Natural killer cell (primary cell): ENCODE measurements at regions not wholly inside any gene's neighbourhood (a gene's known extent, or its start where the extent isn't known, plus 50 kb on each side); places are given as distances from the start of the nearest gene placed in this dataset.

Source experiments
- ATAC-seq, 3 donors: fragments of 150-1000 bp in 2 of 3; fragments of 200-7000 bp in 1 of 3; cut with Tn5 transposase; 1 replicate in 1 of 3; 2 replicates in 2 of 3; pipeline ENCODE4 v1.10.0; 2021; ENCODE audit warnings: mild to moderate bottlenecking in 2 of 3, moderate library complexity in 2 of 3
- DNase-seq, 2 donors: peaks; one replicate each; pipeline versions ENCODE4 v3.0.0 to v3.0.0-alpha.2; 2013 to 2021; ENCODE audit warnings: mixed read lengths in 1 of 2
- H3K27ac ChIP-seq: one replicate; pipeline ENCODE4 v1.5.1; 2013; ENCODE audit warnings: mild to moderate bottlenecking, low read length
- H3K27me3 ChIP-seq: one replicate; pipeline ENCODE4 v1.6.1; 2013; ENCODE audit warnings: low read length; ENCODE audit not compliant: control insufficient read depth, insufficient read depth
- H3K36me3 ChIP-seq: one replicate; pipeline ENCODE4 v1.6.1; 2013; ENCODE audit warnings: low read length; ENCODE audit not compliant: control insufficient read depth, insufficient read depth
- H3K4me1 ChIP-seq: one replicate; pipeline ENCODE4 v1.6.1; 2013; ENCODE audit warnings: low read length; ENCODE audit not compliant: control insufficient read depth, insufficient read depth
- H3K4me3 ChIP-seq: one replicate; pipeline ENCODE4 v1.5.1; 2013; ENCODE audit warnings: low read length
- H3K9me3 ChIP-seq: one replicate; pipeline ENCODE4 v1.6.1; 2013; ENCODE audit warnings: low read length; ENCODE audit not compliant: control insufficient read depth, insufficient read depth
- H3K27ac Mint-ChIP-seq, 2 donors: one replicate each; pipeline ENCODE4 v1.8.0; 2022; ENCODE audit warnings: mild to moderate bottlenecking in 2 of 2, mixed read lengths in 2 of 2, moderate library complexity in 1 of 2
- H3K27me3 Mint-ChIP-seq, 2 donors: one replicate each; pipeline ENCODE4 v1.8.0; 2022; ENCODE audit warnings: low read depth in 2 of 2, mixed read lengths in 2 of 2
- H3K36me3 Mint-ChIP-seq: one replicate; pipeline ENCODE4 v1.8.0; 2022; ENCODE audit warnings: mixed read lengths
- H3K4me1 Mint-ChIP-seq, 2 donors: one replicate each; pipeline ENCODE4 v1.8.0; 2022; ENCODE audit warnings: mixed read lengths in 2 of 2
- H3K4me3 Mint-ChIP-seq: one replicate; pipeline ENCODE4 v1.8.0; 2022; ENCODE audit warnings: mild to moderate bottlenecking, moderate library complexity, mixed read lengths
- H3K9me3 Mint-ChIP-seq, 2 donors: one replicate each; pipeline ENCODE4 v1.8.0; 2022; ENCODE audit warnings: mixed read lengths in 2 of 2
- WGBS: methylation state at CpG from one replicate; pipeline ENCODE4 v1.1.7; 2013; ENCODE audit warnings: missing lambda C conversion rate; ENCODE audit not compliant: insufficient coverage; 5-methylcytosine and 5-hydroxymethylcytosine counted together
- intact Hi-C: fragments of 100-400 bp; cut with micrococcal nuclease; formaldehyde crosslinking; loops from one replicate; pipeline ENCODE4 v1.14.2; 2022
- TF ChIP-seq, protein P1 (sequence below): fragments of 200-600 bp; IDR thresholded peaks from one replicate; pipeline ENCODE4 v1.8.0; 2022; ENCODE audit warnings: antibody characterized with exemption

DNA sequence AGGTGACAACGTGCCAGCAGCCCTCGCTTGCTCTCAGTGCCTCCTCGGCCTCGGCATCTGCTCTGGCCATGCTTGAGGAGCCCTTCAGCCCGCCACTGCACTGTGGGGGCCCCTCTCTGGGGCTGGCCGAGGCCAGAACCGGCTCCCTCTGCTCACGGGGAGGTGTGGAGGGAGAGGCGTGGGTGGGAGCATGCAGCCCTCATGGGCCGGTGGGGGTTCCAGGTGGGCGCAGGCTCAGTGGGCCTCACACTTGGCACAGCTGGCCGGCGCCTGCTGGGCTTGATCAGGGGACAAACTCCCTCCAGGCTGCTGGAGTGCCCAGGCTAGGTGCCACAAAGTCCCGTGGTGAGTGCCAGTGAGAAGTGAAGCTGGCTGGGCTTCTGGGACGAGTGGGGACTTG, 566.6 kb upstream of the ID4 start:
- H3K9me3 Mint-ChIP-seq = peaks cover 13 to 14% of the 10 kb centered on the region in 2 donors
- TF ChIP-seq, protein P1, sequence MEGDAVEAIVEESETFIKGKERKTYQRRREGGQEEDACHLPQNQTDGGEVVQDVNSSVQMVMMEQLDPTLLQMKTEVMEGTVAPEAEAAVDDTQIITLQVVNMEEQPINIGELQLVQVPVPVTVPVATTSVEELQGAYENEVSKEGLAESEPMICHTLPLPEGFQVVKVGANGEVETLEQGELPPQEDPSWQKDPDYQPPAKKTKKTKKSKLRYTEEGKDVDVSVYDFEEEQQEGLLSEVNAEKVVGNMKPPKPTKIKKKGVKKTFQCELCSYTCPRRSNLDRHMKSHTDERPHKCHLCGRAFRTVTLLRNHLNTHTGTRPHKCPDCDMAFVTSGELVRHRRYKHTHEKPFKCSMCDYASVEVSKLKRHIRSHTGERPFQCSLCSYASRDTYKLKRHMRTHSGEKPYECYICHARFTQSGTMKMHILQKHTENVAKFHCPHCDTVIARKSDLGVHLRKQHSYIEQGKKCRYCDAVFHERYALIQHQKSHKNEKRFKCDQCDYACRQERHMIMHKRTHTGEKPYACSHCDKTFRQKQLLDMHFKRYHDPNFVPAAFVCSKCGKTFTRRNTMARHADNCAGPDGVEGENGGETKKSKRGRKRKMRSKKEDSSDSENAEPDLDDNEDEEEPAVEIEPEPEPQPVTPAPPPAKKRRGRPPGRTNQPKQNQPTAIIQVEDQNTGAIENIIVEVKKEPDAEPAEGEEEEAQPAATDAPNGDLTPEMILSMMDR = no peak
- H3K4me3 Mint-ChIP-seq = no peak overlapping the region
- H3K27ac Mint-ChIP-seq = no peak overlapping the region
- H3K4me1 Mint-ChIP-seq = no peaks in the 10 kb centered on the region
- intact Hi-C loops = no loop called here
- Histone ChIP-seq H3K27ac (no peak overlapping the region), H3K4me1 (no peaks in the 10 kb centered on the region), H3K27me3 (no peaks in the 10 kb centered on the region), H3K36me3 (no peaks in the 10 kb centered on the region), H3K9me3 (peaks cover 13% of the 10 kb centered on the region), H3K4me3 (no peak overlapping the region)
- DNase-seq (no peak), ATAC-seq (no peak)
- peaks cover 8% of the 10 kb centered on the region for H3K36me3 Mint-ChIP-seq
- no peaks in the 10 kb centered on the region for H3K27me3 Mint-ChIP-seq
- WGBS = 87% methylated on average over 15 of the region's 15 CpGs

DNA sequence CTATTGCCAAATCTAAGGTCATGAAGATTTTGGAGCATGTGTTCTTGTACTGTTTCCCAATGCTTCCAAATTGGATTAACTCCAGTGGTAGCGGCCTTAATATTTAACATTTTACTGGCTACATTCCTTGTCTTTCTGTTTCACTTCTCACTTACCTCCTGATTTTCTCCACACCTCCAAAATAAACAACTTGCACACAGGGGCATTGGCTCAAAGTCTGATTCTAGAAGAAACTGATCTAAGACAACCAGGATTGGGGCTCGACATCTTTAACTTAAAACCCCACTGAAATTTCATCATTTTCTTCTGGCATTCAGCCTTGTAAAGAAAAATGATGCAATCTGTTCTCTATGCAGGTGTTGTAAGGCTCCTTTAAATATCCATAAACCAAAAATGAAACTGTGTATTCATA, 557.9 kb upstream of the ID4 start:
- H3K27ac Mint-ChIP-seq = no peak overlapping the region
- H3K4me3 Mint-ChIP-seq = no peak overlapping the region
- WGBS = 76% methylated on average over 2 of the region's 2 CpGs
- Histone ChIP-seq H3K9me3 (peaks cover 4% of the 10 kb centered on the region), H3K27me3 (no peaks in the 10 kb centered on the region), H3K27ac (no peak overlapping the region), H3K36me3 (no peaks in the 10 kb centered on the region), H3K4me1 (no peaks in the 10 kb centered on the region), H3K4me3 (no peak overlapping the region)
- H3K36me3 Mint-ChIP-seq = no peaks in the 10 kb centered on the region
- intact Hi-C loops = no loop called here
- no peaks in the 10 kb centered on the region for H3K4me1 Mint-ChIP-seq
- ATAC-seq (no peak), DNase-seq (no peak)
- peaks cover 3 to 14% of the 10 kb centered on the region in 2 donors for H3K9me3 Mint-ChIP-seq
- H3K27me3 Mint-ChIP-seq = no peaks in the 10 kb centered on the region
- TF ChIP-seq, protein P1 = no peak

DNA sequence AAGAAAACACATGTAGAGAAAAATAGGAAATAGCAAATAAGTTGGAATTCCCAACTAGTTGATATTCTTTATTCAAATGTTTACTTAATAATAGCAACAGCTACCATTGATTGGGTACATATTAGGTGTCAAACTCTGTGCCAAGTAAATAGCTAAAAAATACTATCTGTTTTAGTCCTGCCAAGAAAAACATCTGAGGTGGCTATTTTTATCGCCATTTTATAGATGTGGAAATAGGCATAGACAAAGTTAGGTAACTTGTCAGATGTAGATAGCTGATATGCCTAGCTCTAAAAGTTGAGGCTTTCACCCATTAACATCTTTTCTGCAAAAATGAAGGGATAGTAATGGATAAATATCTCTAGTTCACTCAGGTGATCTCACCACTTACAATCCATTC, 549.2 kb upstream of the ID4 start:
- ATAC-seq (no peak), DNase-seq (no peak)
- no peaks in the 10 kb centered on the region for H3K36me3 ChIP-seq
- intact Hi-C loops = no loop called here
- H3K27ac ChIP-seq = no peak overlapping the region
- no peaks in the 10 kb centered on the region for H3K27me3 ChIP-seq
- no peaks in the 10 kb centered on the region for H3K9me3 ChIP-seq
- H3K4me3 ChIP-seq = no peak overlapping the region
- no peaks in the 10 kb centered on the region for H3K4me1 ChIP-seq
- H3K36me3 Mint-ChIP-seq = no peaks in the 10 kb centered on the region
- peaks cover 3 to 7% of the 10 kb centered on the region in 2 donors for H3K9me3 Mint-ChIP-seq
- no peak overlapping the region for H3K4me3 Mint-ChIP-seq
- no peaks in the 10 kb centered on the region for H3K4me1 Mint-ChIP-seq
- no peaks in the 10 kb centered on the region for H3K27me3 Mint-ChIP-seq
- TF ChIP-seq, protein P1 = no peak
- no CpG with 5 or more reads among the region's 1 CpG for WGBS
- H3K27ac Mint-ChIP-seq = no peak overlapping the region

DNA sequence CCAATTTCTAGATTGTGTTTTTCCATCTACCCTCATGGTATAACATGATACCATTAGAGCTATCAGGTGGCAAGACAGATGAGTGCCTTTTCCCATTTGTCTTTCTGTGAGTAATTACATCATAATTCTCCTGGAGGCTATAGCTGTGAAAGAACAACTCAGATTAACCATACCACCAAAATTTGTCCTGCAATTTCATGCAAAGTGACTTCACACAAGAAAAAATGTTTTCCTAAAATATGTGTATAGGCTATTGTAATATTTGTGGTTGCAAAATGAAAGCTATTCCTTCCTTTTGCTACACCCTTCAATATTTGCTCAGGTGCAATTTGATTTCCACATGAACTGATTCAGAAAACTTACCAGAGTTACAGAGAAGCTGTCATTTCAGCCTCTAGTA, 547.7 kb upstream of the ID4 start:
- H3K27me3 ChIP-seq = no peaks in the 10 kb centered on the region
- Mint-ChIP-seq H3K27ac (no peak overlapping the region), H3K9me3 (peaks cover 3 to 6% of the 10 kb centered on the region in 2 donors), H3K27me3 (no peaks in the 10 kb centered on the region), H3K4me3 (no peak overlapping the region), H3K36me3 (no peaks in the 10 kb centered on the region), H3K4me1 (no peaks in the 10 kb centered on the region)
- H3K4me1 ChIP-seq = no peaks in the 10 kb centered on the region
- H3K4me3 ChIP-seq = no peak overlapping the region
- no peaks in the 10 kb centered on the region for H3K9me3 ChIP-seq
- no peak overlapping the region for H3K27ac ChIP-seq
- DNase-seq (no peak), ATAC-seq (no peak)
- no peaks in the 10 kb centered on the region for H3K36me3 ChIP-seq
- TF ChIP-seq, protein P1 = no peak
- intact Hi-C loops = no loop called here
